HuH-7 (cell line): ENCODE measurements at regions not wholly inside any gene's neighbourhood (a gene's known extent, or its start where the extent isn't known, plus 50 kb on each side); places are given as distances from the start of the nearest gene placed in this dataset.

ENCODE experiments used
- DNase-seq: peaks from one replicate; pipeline ENCODE4 v3.0.0; 2011; ENCODE audit warnings: low spot score

DNA sequence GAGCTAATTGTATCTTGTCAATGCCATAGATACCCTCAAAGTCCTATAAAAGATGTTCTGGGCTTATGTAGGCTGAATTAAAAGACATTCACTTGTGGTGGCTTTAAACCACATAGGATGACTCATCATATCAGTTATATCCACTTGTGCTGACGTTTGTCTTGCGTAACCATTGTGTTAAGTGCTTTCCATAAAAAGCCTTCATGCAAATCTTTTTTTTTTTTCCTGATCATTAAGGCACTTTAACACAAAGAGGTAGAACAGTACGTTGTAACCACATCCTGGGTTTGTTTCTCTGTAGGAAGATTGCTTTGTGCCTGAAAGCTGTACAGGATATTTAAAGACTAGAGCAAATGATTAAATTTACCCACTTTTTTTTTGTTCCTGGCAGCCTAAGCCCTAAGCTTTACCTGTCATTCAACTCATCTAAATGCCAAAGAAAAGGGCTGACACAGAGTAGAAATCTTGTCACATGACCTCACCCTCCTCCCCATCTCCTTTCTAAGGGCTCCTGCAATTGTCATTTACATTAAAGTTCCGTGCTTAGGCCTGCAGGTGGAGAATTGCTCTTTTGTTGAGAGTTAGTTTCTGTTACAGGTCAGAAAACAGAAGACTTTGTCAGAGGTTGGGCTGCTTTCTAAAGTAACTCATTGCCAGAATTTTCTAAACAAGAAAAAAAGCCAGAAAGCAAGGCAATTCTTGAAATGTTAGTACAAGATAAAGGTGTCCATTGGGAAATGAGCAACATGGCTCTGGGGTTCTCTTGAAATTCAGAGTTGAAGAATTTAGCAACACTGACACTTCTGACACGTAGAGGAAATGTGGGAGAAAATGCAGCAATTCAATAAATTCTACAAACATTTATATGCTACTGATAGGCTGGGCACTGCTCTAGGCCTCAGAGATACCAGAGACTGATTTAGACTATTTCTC lies 555.6 kb downstream of the PPARGC1A start:
- DNase-seq = no peak

DNA sequence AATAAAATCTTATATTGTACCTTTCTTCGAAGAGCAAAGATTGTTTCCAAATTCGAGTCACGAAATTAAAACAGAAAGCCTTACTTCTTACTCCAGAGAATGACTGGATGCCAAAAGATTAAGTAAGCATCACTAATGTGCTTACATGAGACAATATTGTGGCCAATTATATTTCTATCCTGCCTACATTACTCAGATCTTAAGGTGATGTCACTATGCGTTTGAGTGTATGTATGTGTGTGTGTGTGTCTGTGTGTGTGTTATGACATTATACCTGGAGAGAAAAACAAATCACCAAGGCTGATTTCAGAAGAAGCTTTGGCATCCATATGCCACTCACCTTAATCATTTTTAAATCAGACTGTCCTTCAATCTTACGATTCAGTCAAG lies 556.3 kb downstream of the PPARGC1A start:
- DNase-seq = no peak

DNA sequence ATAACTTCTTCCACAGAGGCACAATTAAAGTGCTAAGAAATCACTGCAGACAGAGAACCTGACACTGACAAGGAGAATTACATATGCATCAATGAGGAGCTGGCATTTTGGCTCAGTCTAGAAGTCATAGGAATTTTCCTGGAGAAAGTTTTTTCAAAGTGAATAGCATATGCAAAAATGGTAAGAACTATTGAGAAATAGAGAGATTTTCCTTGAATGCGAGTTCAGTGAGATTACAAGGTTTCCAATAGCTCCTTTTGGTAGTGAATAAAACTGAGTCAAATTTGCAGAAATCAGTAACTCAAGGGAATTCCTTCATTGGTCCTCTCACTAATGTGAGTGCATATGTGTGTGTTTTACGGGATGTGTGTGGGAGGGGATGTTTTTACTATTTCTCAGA lies 557.5 kb downstream of the PPARGC1A start:
- DNase-seq = no peak

DNA sequence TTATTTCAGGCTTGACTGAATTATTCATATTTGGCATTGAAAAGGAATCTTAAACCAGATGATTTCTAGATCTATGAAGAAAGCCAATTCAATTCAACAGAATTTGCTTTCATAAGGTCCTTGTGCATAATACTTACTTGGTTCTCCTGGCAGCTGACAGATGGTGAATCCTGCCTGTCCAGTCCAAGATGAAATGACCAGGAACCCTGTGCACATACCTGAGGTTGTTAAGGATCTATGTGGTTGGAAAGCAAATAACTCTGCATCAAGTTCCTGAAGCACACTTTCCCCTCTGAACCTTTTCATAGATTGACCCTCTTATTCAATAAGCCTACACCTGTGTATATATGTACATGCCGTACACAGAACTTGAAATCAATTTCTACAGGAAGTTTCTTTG lies 562.7 kb downstream of the PPARGC1A start:
- no peak for DNase-seq

DNA sequence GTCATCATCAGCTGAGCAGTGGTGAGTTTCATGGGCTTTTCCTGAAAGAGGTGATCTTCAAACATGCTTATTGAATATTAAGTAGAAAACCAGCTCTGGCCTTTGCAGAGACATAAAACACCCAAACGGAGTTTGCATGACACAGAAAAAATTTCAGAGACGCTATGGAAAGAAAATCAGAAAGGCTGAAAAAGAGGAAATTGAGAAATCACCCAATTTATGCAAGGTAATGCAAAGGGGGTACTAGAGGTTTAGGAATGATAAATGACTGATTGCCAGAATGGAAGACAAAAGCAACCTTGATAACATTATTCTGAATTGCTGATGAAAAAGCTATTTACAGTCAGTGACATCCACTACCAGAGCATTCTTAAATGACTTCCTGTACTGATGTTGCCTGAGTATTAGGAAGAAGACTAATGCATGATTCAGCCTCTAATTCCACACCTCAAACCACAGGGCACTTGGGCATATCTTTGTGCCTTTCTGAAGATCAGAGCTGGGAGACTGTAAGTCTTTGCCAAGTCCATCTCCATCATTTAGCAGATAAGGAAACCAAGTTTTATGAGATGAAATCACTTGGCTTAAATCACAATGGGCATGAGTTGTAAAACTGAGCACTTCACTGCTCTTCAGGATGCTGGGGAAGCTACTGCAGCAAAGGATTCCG lies 565.7 kb downstream of the PPARGC1A start:
- no peak for DNase-seq

GRCh38 chr4:23323436-23323835 lies 566.4 kb downstream of the PPARGC1A start:
- DNase-seq = no peak

DNA sequence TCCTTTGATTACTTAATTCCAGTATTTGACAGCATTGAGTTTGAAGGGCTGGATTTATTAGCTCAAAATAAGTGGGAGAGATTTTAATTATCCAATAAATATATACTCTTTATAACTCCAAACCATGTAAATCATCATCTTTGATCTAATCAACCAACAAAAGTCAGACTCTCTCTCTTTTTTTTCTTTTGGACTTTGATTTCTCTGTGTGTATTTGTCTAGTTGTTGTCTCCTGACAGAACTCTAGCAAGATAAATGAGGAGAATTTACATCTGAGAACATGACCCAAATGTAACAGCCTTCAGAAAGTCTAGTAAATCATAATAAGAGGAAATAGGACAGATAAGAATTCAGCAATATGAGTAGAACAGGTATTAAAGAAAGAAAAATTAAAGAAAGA lies 567.1 kb downstream of the PPARGC1A start:
- no peak for DNase-seq

- no peak for DNase-seq
Measured at GRCh38 chr4:23320931-23321587, 568.8 kb downstream of the PPARGC1A start.

- DNase-seq = no peak
Measured at GRCh38 chr4:23312686-23313085, 577.2 kb downstream of the PPARGC1A start.

GRCh38 chr4:23311983-23312382 lies 577.9 kb downstream of the PPARGC1A start:
- DNase-seq = no peak

GRCh38 chr4:23305026-23305425 lies 584.8 kb downstream of the PPARGC1A start:
- no peak for DNase-seq

GRCh38 chr4:23298371-23298770 lies 591.5 kb downstream of the PPARGC1A start:
- no peak for DNase-seq

DNA sequence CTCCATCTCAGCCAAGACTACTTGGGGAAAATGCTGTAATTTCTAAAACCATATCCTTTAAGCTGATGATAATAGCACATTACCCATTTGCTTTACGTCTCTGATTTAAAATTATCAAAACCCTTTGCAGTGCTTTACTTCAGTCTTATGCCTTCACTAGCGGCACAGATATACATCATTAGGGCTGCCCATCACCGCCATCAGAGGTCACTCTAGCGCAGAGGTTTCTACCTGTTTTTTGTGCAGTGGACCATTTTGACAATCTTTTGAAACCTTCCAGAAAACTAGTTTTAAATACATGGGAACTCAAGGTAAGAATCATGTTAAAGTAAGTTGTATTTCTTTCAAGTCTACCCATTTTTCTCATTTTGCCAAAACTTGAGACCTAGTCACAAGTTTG lies 592.5 kb downstream of the PPARGC1A start:
- DNase-seq = no peak

DNA sequence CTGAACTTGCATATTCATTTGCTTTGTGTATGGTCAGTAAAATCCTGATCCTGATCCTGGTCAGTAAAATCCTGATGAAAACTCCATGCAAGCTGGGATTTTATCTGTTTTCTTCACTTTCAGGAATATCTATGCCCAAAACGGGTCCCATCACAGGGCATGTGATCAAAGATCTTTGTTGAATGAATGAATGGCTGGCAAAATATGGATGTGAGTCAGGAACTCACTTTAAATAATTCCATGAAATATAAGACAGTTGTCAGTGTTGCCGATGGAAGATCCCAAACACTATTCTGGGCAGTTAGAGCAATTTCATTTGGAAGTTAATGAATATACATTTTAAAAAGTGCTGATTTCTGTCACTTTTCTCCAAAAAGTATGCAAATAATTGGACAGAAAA lies 598.4 kb downstream of the GBA3 start:
- no peak for DNase-seq

DNA sequence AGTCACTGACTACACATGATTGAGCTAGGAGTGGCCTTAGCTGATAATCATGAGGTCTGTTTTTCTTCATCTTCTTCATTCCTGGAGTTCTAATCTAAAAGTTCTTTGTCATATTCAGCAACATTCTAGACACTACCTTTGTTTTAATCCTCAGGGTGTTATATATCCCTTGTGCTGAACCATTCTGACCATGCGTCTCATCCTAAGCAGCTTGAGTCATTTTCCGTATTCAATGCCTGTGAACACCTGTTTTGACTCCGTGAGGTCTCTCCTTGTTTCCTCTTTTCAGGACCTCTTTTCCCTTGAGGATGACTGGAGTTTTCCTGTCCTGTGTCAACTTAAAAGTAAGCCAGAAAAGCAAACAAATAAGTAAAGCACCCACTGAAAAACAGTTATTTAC lies 597.9 kb downstream of the GBA3 start:
- DNase-seq = no peak

DNA sequence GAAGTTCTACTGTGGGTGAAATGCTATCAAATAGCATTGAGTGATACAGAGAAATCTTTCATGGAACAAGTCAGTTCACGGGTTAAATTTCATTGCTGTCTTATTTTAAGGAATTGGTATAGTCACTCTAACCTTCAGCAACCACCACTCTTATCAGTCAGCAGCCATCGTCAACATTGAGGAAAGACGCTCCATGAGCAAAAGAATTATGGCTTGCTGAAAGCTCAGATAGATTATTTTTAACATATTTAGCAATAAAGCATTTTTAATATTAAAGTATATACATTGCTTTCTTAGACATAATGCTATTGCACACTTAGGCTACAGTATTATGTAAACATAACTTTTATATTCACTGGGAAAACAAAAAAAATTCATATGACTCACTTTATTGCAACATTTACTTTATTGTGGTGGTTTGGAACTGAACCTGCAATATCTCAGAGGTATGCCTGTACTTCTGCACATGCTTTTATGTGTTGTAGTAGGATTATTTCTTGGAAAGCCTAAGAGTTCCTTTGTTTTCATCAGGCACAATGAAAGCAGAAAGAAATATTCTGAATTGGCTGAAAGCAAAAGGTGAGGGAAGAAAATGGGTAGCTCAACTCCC lies 586.7 kb downstream of the GBA3 start:
- no peak for DNase-seq

DNA sequence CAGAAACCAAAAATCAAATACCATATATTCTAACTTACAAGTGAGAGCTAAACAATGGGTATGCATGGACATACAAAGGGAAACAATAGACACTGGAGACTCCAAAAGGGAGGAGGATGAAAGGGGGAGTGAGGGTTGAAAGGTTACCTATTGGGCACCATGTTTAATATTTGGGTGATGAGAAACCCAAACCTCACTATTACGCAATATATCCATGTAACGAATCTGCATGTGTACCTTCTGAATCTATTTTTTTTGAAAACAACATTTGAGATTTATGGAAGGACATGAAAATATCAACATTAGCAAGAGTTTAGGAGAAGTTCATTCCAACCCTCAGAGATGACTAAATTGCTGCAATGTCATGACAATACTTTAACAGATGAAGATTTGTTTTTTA lies 586.1 kb downstream of the GBA3 start:
- no peak for DNase-seq

GRCh38 chr4:23276076-23276475 lies 583.3 kb downstream of the GBA3 start:
- DNase-seq = no peak

DNA sequence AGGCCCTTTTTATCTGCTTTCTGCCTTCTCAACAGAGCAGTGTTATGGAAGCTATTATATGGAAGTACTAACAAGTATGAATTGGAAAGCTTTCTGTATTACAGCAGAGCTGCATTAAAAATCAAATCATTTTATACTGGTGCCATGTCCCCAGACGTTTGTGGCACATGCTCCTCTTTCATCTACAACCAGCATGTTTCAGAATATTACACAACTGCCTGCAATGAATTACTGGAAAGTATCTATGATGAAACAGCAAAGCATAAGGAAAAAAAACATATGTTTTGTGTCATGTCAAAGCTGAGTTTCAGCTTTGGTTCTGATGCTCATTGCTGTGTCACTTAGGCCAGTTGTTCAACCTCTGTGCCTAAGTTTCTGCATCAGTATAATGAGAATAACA lies 576.8 kb downstream of the GBA3 start:
- DNase-seq = no peak

GRCh38 chr4:23268072-23268771 lies 575.5 kb downstream of the GBA3 start:
- DNase-seq = no peak

GRCh38 chr4:23266401-23266800 lies 573.7 kb downstream of the GBA3 start:
- no peak for DNase-seq

GRCh38 chr4:23260511-23260910 lies 567.8 kb downstream of the GBA3 start:
- no peak for DNase-seq
